ENCODE measurements at regions not wholly inside any gene's neighbourhood (a gene's known extent, or its start where the extent isn't known, plus 50 kb on each side); places are given as distances from the start of the nearest gene placed in this dataset.

GRCh38 chr2:121135168-121135853, 149.7 kb downstream of the TFCP2L1 start:
- TF ChIP-seq POLR2A (IDR thresholded peaks at IDR 0.05; ENCODE audit: low read depth, low read length): no peak
- no peak for TF ChIP-seq CTCF (IDR thresholded peaks at IDR 0.05; ENCODE audit: extremely low read depth in 1 of 2, insufficient read depth in 1 of 2, low read depth in 1 of 2, low read length in 2 of 2)
